Sciatic nerve (tissue), 2 donors: ENCODE measurements at regions not wholly inside any gene's neighbourhood (a gene's known extent, or its start where the extent isn't known, plus 50 kb on each side); places are given as distances from the start of the nearest gene placed in this dataset.

Experiments
- ATAC-seq: fragments of 200-7000 bp; cut with Tn5 transposase; one replicate; pipeline ENCODE4 v1.9.1; 2020; ENCODE audit warnings: mild to moderate bottlenecking, moderate library complexity
- DNase-seq: peaks from one replicate; pipeline ENCODE4 v3.0.0-alpha.2; 2020; ENCODE audit warnings: low spot score
- intact Hi-C: fragments of 100-400 bp; cut with DNase I; formaldehyde crosslinking; loops from one replicate; pipeline ENCODE4 v1.14.2; 2022
- donor health status: DM: no; HTN: no; CAD: no.
- donor health status: DM: no; HTN: no; CAD: no.

- no peak for DNase-seq
- no peak for ATAC-seq
- intact Hi-C loops = no loop called here
Measured at GRCh38 chr17:79435962-79436361, 174.9 kb downstream of the RBFOX3 start.

DNA sequence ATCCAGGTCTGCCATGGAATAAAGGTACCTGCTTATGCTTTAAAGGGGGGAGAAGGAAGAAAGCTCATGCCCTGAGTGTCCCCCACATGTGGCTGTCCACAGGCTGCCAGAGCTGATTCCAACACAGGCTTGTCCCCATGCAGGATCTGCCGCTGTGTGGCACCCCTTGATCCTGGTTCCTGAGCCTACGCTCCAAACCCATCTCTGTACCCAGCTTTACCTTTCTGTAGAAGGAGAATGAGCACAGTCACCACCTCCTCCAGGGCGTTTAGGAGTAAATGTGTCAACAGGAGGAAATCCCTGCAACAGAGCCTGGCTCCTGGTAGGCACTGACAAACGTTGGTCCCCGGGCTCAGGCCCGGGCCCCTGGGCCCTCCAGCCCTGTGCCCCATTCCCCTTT, 175.6 kb downstream of the RBFOX3 start:
- intact Hi-C loops = no loop called here
- no peak for DNase-seq
- no peak for ATAC-seq

- intact Hi-C loops = no loop called here
- DNase-seq = no peak
Measured at GRCh38 chr17:79434215-79434614, 176.6 kb downstream of the RBFOX3 start.

DNA sequence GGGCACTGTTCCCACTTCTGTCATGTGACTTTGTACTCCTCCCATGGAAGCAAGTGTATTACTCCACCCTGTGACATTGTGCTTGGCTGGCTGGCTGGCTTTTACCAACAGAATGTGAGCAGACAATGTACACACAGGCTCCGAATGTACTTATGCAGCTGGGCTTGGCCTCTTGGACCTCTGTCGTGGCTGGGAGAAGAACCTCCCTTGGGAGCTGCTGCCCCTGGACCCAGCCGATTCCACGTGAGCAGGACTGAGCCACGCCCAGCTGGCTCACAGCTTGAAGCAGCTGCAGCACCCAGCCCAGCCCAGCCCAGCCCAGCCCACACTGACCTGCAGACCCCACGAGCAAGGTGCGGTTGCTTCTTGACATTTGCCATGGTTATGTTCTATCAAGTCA, 177.5 kb downstream of the RBFOX3 start:
- ATAC-seq (no peak), DNase-seq (no peak)
- intact Hi-C loops = no loop called here

More at GRCh38 chr17:79434215-79434614, 176.6 kb downstream of the RBFOX3 start:
- no peak for ATAC-seq

GRCh38 chr17:79431175-79431574, 179.7 kb downstream of the RBFOX3 start:
- ATAC-seq (no peak), DNase-seq (no peak)
- intact Hi-C loops = no loop called here

GRCh38 chr17:79429864-79430494, 180.9 kb downstream of the RBFOX3 start:
- intact Hi-C loops = no loop called here
- ATAC-seq = no peak

GRCh38 chr17:79428988-79429387, 181.9 kb downstream of the RBFOX3 start:
- DNase-seq (no peak), ATAC-seq (no peak)
- intact Hi-C loops = no loop called here

More at GRCh38 chr17:79429864-79430494, 180.9 kb downstream of the RBFOX3 start:
- DNase-seq = no peak

GRCh38 chr17:79427621-79428539, 183.0 kb downstream of the RBFOX3 start:
- ATAC-seq (no peak), DNase-seq (no peak)
- intact Hi-C loops = no loop called here

DNA sequence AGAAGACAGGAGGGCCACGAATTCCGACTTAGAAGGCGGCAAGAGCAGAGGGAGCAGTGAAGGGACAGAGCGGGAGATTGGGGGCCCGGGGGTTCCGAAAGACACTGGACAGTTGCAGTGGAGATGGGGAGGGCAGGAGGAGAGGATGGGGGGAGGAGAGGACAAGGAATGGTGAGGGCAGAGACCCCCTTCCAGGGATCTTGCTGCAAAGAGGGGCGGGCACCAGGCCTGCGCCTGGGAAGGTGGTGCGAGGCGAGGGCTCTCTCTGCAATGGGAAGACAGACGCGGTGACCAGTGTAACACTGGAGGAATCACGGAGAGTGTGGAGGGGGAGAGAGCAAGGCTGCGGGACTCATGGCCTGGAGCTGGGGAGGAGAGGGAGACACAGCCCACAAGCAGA, 185.2 kb downstream of the RBFOX3 start:
- ATAC-seq = no peak
- intact Hi-C loops = no loop called here

DNA sequence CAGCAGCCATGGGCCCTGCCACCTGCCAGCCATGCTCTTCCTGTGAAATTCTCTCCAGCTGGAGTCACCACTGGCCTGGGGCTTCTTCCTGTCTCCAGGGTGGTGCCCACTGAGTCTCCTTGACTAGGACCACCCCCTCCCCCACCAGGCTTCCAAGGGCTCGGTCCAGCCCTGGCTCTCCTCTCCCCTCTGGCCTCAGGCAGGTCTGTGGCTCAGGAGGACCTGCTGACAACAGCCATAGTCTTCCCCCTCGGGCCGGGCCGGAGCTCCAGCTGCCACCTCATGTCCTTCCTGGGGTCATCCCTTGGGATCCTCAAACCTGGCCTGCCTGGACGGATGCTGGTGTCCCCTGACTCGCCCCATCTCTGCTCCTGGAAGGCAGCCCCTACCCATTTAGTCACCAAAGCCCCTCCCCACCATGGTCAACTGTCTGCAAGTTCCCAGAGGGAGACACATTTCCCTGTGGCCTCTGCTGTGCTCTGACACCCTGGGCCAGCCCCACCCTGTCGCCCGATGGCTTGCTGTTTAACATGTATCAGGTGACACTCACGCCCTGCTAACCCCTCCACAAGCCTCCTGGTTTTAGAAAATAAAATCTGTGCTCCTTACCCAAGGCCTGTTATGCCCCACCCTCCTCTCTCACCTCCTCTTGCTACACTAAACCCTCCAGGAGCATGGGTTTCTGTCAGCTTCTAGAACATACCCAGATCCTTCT, 186.2 kb downstream of the RBFOX3 start:
- intact Hi-C loops = no loop called here
- ATAC-seq (no peak), DNase-seq (no peak)

More for the DNA sequence above, 185.2 kb downstream of the RBFOX3 start:
- DNase-seq = no peak

DNA sequence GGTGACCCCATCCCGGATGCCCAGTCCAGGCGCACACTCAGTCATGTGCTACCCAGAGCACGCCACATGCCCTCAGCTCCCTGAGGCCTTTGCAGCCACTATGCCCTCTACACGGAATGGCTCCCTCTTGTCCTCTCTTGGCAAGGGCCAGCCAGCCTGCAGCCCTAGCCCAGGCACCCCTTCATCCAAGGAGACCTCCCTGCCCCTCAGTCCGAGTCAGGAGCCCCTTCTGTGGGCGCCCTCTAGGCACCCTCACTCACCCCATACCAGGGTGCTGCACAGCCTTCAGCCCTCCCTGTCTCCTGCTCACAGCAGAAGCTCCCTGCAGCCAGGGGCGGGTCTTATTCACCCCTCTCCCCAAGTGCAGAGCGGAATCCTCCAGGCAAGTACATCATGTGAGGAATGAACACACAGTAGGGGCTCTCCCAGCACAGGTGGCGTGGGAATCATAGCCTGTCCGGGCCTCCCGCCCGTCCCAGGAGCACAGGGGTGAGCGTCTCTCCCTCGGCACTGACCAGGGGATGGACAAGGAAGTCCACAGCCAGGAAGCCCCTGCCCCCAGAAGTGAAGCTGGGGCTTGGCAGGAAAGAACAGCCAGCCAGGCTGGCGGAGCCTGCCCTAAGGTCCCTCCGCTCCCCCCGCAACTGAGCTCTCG, 186.9 kb downstream of the RBFOX3 start:
- intact Hi-C loops = no loop called here
- ATAC-seq (no peak), DNase-seq (no peak)

DNA sequence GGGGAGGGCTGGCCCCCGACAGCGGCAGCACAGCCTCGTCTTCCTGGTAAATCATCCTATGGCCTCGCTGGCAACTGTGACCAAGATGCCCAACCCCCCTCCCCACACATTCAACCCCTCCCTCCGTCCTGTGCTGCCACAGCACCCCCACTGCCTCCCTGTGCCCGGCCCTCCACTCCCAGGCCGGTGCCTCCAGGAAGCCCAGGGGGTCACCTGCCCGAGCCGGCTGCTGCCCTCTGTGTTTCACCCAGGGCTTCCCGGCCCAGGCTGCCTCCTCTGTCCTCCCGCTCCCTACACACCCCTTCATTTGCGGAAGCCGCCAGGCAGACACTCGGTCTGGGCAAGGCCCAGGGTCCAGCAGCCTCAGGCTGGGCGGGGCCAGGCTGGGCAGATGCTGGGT, 188.6 kb downstream of the RBFOX3 start:
- DNase-seq = no peak
- intact Hi-C loops = no loop called here
- no peak for ATAC-seq

GRCh38 chr17:79420318-79421243, 190.3 kb downstream of the RBFOX3 start:
- ATAC-seq (no peak), DNase-seq (no peak)
- intact Hi-C loops = no loop called here

GRCh38 chr17:79417476-79417988, 193.3 kb downstream of the RBFOX3 start:
- ATAC-seq (no peak), DNase-seq (no peak)
- intact Hi-C loops = no loop called here

- intact Hi-C loops = no loop called here
- DNase-seq (no peak), ATAC-seq (no peak)
Measured at GRCh38 chr17:79415909-79416308, 194.9 kb downstream of the RBFOX3 start.

DNA sequence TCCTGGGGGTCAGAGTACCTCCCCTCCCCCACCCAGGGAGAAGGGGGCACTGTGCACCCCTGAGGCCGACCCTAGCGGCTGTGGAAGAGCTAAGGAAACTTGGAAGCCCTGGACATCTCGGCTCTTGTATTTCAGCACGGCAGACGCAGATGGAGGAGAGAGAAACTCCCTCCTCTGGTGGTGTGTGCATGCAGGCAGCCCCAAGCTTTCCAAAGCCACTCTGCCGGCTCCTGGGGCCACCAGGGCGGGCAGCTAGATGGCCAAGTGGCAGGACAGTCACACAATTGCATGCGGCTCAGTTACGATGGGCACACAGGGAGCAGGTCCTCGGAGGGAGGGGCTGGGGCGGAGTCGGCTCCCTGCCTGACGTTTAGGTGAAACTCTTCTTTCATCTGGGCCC, 195.5 kb downstream of the RBFOX3 start:
- no peak for DNase-seq
- intact Hi-C loops = no loop called here
- no peak for ATAC-seq

DNA sequence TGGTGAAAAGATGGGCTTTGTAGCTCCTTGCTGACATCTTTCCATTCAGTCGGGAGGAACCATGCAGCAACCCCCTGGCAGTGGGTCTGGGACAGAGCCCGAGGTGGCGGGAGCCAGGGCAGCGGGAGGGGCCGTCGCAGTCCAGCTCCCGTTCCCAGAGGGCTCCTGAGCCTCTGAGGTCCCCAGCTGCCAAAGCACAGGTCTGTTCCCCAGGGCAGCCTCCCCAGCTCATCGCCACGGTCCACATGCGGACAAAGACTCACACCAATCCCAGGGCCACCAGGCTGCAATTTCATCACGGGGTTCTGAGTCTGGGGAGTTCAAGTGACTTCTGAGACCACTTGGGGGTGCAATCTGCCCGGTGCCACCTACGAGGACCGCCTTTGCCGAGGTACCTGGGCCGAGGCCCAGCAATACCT, 196.0 kb downstream of the RBFOX3 start:
- no peak for DNase-seq
- intact Hi-C loops = no loop called here
- no peak for ATAC-seq
